GM12874 (cell line): ENCODE measurements at regions not wholly inside any gene's neighbourhood (a gene's known extent, or its start where the extent isn't known, plus 50 kb on each side); places are given as distances from the start of the nearest gene placed in this dataset.

Source experiments
- TF ChIP-seq, protein P1 (sequence below): IDR thresholded peaks from 2 replicates; pipeline ENCODE4 v1.5.1; 2011; ENCODE audit warnings: low read depth, mild to moderate bottlenecking, control low read depth, low read length, moderate library complexity; ENCODE audit not compliant: insufficient read depth

DNA sequence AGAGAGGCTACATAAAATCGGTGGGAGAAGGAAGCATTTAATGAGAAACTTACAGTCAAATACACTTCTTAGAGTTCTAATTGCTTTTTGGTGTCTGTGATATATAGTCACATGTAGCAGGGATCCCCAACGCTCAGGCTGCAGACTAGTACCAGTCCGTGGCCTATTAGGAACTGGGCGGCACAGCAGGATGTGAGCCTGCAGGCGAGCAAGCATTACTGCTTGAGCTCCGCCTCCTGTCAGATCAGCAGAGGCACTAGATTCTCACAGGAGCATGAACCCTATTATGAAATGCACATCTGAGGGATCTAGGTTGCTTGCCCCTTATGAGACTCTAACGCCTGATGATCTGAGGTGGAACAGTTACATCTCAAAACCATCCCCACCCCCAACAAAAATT lies 158.5 kb downstream of the TANC2 start:
- TF ChIP-seq, protein P1, sequence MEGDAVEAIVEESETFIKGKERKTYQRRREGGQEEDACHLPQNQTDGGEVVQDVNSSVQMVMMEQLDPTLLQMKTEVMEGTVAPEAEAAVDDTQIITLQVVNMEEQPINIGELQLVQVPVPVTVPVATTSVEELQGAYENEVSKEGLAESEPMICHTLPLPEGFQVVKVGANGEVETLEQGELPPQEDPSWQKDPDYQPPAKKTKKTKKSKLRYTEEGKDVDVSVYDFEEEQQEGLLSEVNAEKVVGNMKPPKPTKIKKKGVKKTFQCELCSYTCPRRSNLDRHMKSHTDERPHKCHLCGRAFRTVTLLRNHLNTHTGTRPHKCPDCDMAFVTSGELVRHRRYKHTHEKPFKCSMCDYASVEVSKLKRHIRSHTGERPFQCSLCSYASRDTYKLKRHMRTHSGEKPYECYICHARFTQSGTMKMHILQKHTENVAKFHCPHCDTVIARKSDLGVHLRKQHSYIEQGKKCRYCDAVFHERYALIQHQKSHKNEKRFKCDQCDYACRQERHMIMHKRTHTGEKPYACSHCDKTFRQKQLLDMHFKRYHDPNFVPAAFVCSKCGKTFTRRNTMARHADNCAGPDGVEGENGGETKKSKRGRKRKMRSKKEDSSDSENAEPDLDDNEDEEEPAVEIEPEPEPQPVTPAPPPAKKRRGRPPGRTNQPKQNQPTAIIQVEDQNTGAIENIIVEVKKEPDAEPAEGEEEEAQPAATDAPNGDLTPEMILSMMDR, result no peak

DNA sequence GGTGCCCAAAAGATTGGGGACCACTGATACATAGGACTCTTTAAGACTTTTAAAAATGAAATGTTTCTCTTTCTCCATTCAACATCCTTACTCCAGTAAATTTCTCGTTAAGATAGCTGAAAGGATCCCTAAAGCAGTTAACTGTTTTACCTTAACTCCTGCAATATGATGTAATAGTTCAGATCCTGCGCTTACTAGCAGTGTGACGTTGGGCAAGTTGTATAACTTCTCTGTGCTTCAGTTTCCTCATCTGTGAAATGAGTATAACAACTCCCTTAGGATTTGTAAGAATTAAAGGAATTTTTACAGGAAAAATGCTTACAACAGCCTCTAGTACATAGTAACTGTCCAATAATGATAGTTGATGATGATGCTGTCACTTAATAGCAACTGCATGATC lies 158.9 kb downstream of the TANC2 start:
- TF ChIP-seq, protein P1, result no peak

DNA sequence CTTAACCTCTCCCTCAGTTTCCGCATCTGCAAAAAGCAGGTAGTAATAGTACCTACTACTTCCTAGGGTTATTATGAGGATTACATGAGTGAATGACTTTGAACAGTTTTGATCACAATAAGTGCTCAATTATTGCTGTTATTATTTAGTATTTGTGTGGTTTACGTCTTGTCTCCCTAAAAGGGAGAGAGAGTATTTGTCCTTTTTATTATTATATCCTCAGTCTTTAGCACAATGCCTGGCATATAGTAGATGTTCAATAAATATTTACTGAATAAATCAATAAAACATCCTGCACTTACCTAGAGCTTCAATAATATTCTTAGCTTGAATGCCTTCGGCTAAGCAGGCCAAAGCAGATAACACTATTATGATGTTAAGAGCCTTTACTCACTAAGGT lies 160.0 kb downstream of the TANC2 start:
- TF ChIP-seq, protein P1, result no peak

DNA sequence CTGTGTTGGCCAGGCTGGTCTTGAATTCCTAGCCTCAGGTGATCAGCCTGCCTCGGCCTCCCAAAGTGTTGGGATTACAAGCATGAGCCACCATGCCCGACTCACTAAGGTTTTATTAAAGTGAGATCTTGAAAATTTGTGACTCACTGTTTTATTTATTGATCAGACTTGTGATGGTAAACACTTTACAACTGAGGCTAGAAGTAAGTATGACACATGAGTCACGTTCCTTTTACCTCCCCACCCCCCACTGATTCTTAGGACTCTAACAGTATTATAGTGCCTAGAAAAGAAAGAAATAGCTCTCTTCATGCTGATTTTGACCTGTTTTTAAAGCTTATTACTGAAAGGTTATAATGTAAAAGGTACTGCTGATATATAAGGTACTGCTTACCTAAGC lies 160.6 kb downstream of the TANC2 start:
- TF ChIP-seq, protein P1, result no peak

DNA sequence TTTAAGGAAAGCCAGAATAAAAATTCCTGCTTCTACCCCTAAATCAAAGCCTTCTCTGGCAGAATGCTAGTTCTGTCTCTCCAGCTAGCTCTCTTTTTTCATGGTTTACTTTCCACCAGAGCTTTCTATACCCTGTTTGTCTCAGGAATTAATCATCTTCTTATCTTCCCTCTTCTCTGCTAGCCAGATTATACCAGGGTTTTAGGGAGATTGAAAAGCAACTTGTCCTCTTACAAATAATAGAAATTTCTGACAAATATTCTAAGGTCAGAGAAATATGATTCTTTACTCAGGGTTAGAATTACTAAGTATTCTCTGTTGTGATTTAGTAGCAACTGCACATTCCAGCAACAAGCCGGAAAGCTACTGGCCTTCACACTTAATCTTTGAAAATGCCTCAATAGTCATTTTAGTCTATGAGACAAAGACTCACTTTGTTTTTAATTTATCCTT lies 166.4 kb downstream of the TANC2 start:
- TF ChIP-seq, protein P1, result no peak

DNA sequence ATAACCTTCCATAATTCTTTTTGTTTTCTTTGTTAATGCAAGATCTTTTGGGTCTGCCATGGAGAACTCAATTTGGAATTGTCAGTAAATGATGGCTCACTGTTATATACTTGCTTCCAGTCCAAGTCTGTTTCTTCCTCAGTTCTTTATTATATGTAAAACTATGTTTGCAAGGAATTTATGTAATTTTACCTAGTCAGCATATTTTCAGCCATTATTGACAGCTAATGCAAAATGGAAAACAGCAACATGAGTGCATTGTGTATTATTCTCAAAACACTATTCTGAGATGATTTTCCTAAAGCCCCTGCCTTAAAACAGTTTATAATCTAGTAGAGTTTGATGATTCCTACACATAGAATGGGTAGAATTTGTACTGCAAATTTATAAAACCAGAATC lies 167.5 kb downstream of the TANC2 start:
- TF ChIP-seq, protein P1, result no peak

DNA sequence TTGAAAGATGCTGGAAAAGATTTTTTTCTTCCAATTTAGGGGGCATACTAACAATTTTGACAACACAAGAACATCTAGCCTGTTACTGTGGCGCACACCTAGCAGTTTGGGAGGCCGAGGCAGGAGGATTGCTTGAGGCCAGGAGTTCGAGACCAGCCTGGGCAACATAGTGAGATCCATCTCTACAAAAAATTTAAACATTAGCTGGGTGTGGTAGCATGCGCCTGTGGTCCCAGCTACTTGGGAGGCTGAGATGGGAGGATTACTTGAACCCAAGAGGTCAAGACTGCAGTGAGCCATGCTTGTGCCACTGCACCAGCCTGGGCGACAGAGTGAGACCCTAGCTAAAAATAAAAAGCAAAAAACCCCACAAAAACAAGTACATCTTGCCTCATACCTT lies 168.8 kb downstream of the TANC2 start:
- TF ChIP-seq, protein P1, result no peak

DNA sequence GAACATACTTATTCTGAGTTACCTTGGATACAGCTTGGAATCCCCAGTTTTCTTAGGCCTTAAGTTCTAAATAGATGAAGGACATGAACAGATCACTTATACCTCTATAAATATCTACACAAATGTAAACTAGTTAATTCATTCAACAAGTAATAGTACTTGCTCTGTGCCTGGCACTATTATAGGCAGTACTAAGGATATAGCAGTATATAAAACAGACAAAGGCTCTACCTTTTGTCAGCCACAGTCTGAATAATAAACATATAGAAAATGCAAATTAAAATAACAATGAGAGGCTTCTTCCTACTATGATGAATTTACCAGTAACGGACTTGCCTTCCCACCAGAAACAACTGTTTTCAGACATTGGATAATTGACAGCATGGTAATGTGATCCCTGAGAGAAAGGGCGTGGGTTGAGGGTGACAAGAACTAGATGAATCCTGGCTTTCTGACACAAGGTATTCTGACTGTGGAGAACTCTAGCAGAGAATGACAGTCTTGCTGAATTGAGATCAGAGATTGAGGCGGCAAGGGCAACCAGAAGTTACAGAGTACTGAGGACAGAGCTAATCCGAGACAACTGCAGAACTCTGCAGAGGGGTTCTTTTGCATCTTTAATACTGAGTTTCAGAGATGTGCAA lies 170.5 kb downstream of the TANC2 start:
- TF ChIP-seq, protein P1, result no peak
